ENCODE measurements at regions not wholly inside any gene's neighbourhood (a gene's known extent, or its start where the extent isn't known, plus 50 kb on each side); places are given as distances from the start of the nearest gene placed in this dataset.

- TF ChIP-seq ZNF280D (tag by site-specific recombination; IDR thresholded peaks at IDR 0.05) (no peak), ZNF514 (tag by site-specific recombination; IDR thresholded peaks at IDR 0.05) (no peak), ZBTB26 (tag by site-specific recombination; optimal IDR thresholded peaks at IDR 0.05) (no peak), ZNF510 (tag by site-specific recombination; IDR thresholded peaks at IDR 0.05; ENCODE audit: insufficient replicate concordance) (no peak), ZNF174 (tag by site-specific recombination; IDR thresholded peaks at IDR 0.05) (no peak), ZFP3 (tag by site-specific recombination; IDR thresholded peaks at IDR 0.05; ENCODE audit: low read depth) (no peak), ZNF768 (tag by site-specific recombination; IDR thresholded peaks at IDR 0.05) (no peak), ZNF23 (tag by site-specific recombination; IDR thresholded peaks at IDR 0.05; ENCODE audit: borderline replicate concordance) (no peak), MZF1 (tag by site-specific recombination; IDR thresholded peaks at IDR 0.05; ENCODE audit: borderline replicate concordance) (no peak)
- TF ChIP-seq, protein P1, sequence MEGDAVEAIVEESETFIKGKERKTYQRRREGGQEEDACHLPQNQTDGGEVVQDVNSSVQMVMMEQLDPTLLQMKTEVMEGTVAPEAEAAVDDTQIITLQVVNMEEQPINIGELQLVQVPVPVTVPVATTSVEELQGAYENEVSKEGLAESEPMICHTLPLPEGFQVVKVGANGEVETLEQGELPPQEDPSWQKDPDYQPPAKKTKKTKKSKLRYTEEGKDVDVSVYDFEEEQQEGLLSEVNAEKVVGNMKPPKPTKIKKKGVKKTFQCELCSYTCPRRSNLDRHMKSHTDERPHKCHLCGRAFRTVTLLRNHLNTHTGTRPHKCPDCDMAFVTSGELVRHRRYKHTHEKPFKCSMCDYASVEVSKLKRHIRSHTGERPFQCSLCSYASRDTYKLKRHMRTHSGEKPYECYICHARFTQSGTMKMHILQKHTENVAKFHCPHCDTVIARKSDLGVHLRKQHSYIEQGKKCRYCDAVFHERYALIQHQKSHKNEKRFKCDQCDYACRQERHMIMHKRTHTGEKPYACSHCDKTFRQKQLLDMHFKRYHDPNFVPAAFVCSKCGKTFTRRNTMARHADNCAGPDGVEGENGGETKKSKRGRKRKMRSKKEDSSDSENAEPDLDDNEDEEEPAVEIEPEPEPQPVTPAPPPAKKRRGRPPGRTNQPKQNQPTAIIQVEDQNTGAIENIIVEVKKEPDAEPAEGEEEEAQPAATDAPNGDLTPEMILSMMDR (tag by site-specific recombination; IDR thresholded peaks at IDR 0.05) = no peak
These were observed 65.3 kb downstream of the HOXA1 start (continued) for GRCh38 chr7:27030393-27031050.

GRCh38 chr7:27025270-27025669 is 70.5 kb downstream of the HOXA1 start:
- ChIA-PET CTCF (no interaction called here), POLR2A (no interaction called here)
- H3K9me3 ChIP-seq (ENCODE audit: control insufficient read depth, insufficient read depth, low read depth, low read length) = no peaks in the 10 kb centered on the region
- H3K4me1 ChIP-seq (ENCODE audit: control insufficient read depth, insufficient read depth, low read length) = no peaks in the 10 kb centered on the region; the same call in 1 of the 2 replicates
- no peak for TF ChIP-seq ZNF560 (tag by site-specific recombination; IDR thresholded peaks at IDR 0.05; ENCODE audit: borderline replicate concordance)
- no peak for TF ChIP-seq INSM2 (tag by site-specific recombination; IDR thresholded peaks at IDR 0.05)
- no peak for TF ChIP-seq ZNF585B (tag by site-specific recombination; IDR thresholded peaks at IDR 0.05)
- H3K27ac ChIP-seq (ENCODE audit: extremely low read depth, low read depth, low read length) = no peak overlapping the region
- H3K36me3 ChIP-seq (ENCODE audit: control insufficient read depth in 2 of 2, insufficient read depth in 1 of 2, low read length in 2 of 2) = no peaks in the 10 kb centered on the region
- no peak overlapping the region for H3K4me3 ChIP-seq (ENCODE audit: low read depth, low read length)

GRCh38 chr7:27010068-27010467 is 85.7 kb downstream of the HOXA1 start:
- H3K27ac ChIP-seq (ENCODE audit: extremely low read depth, low read depth, low read length) = no peak overlapping the region
- no peaks in the 10 kb centered on the region for H3K9me3 ChIP-seq (ENCODE audit: control insufficient read depth, insufficient read depth, low read depth, low read length)
- no peak overlapping the region for H3K4me3 ChIP-seq (ENCODE audit: low read depth, low read length)
- ChIA-PET CTCF (interaction anchor here (0.7 kb wide), 1 partner anchor 110 kb away, joined by 3 read pairs; no protein-coding TSS in a partner anchor), POLR2A (interaction anchor here (1.0 kb wide), 1 partner anchor 88 kb away, joined by 3 read pairs; no protein-coding TSS in a partner anchor)
- no peak for TF ChIP-seq ZNF133 (tag by site-specific recombination; IDR thresholded peaks at IDR 0.05)
- no peak for TF ChIP-seq ZBTB21 (tag by site-specific recombination; IDR thresholded peaks at IDR 0.05)
- TF ChIP-seq ZNF354C (tag by site-specific recombination; IDR thresholded peaks at IDR 0.05; ENCODE audit: borderline replicate concordance, low read depth) = no peak
- TF ChIP-seq ZNF311 (tag by site-specific recombination; IDR thresholded peaks at IDR 0.05; ENCODE audit: borderline replicate concordance) = no peak
- TF ChIP-seq ZNF626 (tag by site-specific recombination; IDR thresholded peaks at IDR 0.05) = no peak
- TF ChIP-seq KLF7 (tag by site-specific recombination; IDR thresholded peaks at IDR 0.05; ENCODE audit: borderline replicate concordance) = no peak
- no peak for TF ChIP-seq ZFP41 (tag by site-specific recombination; IDR thresholded peaks at IDR 0.05; ENCODE audit: borderline replicate concordance)
- no peak for TF ChIP-seq ZNF529 (tag by site-specific recombination; IDR thresholded peaks at IDR 0.05; ENCODE audit: insufficient replicate concordance)
- TF ChIP-seq ZNF138 (tag by site-specific recombination; IDR thresholded peaks at IDR 0.05; ENCODE audit: borderline replicate concordance) = no peak
- no peak for TF ChIP-seq ZBTB44 (tag by site-specific recombination; IDR thresholded peaks at IDR 0.05)
- H3K36me3 ChIP-seq (ENCODE audit: control insufficient read depth in 2 of 2, insufficient read depth in 1 of 2, low read length in 2 of 2) = no peaks in the 10 kb centered on the region
- no peaks in the 10 kb centered on the region for H3K4me1 ChIP-seq (ENCODE audit: control insufficient read depth, insufficient read depth, low read length)

Measured in HEK293 (cell line).